Pancreas (tissue), 10 donors: ENCODE measurements at regions not wholly inside any gene's neighbourhood (a gene's known extent, or its start where the extent isn't known, plus 50 kb on each side); places are given as distances from the start of the nearest gene placed in this dataset.

Experiments used
- ATAC-seq, 4 donors: fragments of 200-7000 bp; cut with Tn5 transposase; one replicate each; pipeline versions ENCODE4 v1.8.0 to v1.9.1; 2020; ENCODE audit warnings: mild to moderate bottlenecking in 4 of 4, moderate library complexity in 4 of 4
- DNase-seq, 6 donors: peaks; one replicate each; pipeline ENCODE4 v3.0.0-alpha.2; 2020
- FAIRE-seq: peaks from 2 replicates; lab custom pipeline; 2012; peaks lifted over from hg19 to GRCh38; lab: Jason Lieb, UNC
- H3K27ac ChIP-seq, 4 donors: fragments of 200-600 bp; sonication (generic); 1 replicate in 3 of 4; 2 replicates in 1 of 4; pipeline versions ENCODE4 v1.5.0 to v1.8.0; 2020
- H3K27me3 ChIP-seq, 4 donors: fragments of 200-600 bp; one replicate each; pipeline ENCODE4 v1.8.0; 2021
- H3K36me3 ChIP-seq, 3 donors: fragments of 200-600 bp; sonication (generic) in 1 of 3; one replicate each; pipeline versions ENCODE4 v1.5.0 to v1.8.0; 2020 to 2021
- H3K4me1 ChIP-seq, 3 donors: fragments of 200-600 bp; one replicate each; pipeline ENCODE4 v1.8.0; 2021
- H3K4me3 ChIP-seq, 4 donors: fragments of 200-600 bp; sonication (generic) in 2 of 4; one replicate each; pipeline versions ENCODE4 v1.5.0 to v1.8.0; 2020 to 2021
- H3K9me3 ChIP-seq, 4 donors: fragments of 200-600 bp; one replicate each; pipeline ENCODE4 v1.8.0; 2021
- CTCF ChIP-seq, 4 donors: fragments of 200-600 bp; sonication (generic) in 3 of 4; IDR thresholded peaks; one replicate each; pipeline versions ENCODE4 v1.5.0 to v1.8.0; 2021; ENCODE audit warnings: antibody characterized with exemption in 4 of 4
- WGBS, 2 donors: extraction: QIAGEN DNeasy Blood & Tissue Kit; methylation state at CpG; one replicate each; pipeline ENCODE4 v1.1.7; 2013; 5-methylcytosine and 5-hydroxymethylcytosine counted together
- intact Hi-C, 3 donors: fragments of 100-400 bp; cut with DNase I; formaldehyde crosslinking; loops; one replicate each; pipeline versions ENCODE4 v1.11.1 to v1.14.2; 2022
- donor health status: healthy with polysubstance abuse.
- donor health status: DM: no; HTN: no; CAD: no; lungs with moderate emphysema.
- donor health status: DM: no; HTN: no; CAD: no.
- donor health status: control.
- donor health status: control.
- donor health status: Bipolar disorder and iron deficiency.
- donor health status: DM: yes; HTN: yes; CAD: no.
- donor health status: DM: no; HTN: no; CAD: no.
- donor health status: DM: no; HTN: no; CAD: no.
- donor health status: DM: yes; HTN: yes; CAD: no.

- FAIRE-seq (no peak), DNase-seq (no peak)
Observed at GRCh38 chr15:77804210-77804609, 171.5 kb upstream of the LINGO1 start.

GRCh38 chr15:77803487-77803886, 170.8 kb upstream of the LINGO1 start:
- intact Hi-C loops = no loop called here
- Histone ChIP-seq H3K27ac (no peak overlapping the region), H3K4me3 (no peak overlapping the region), H3K4me1 (no peaks in the 10 kb centered on the region), H3K36me3 (no peaks in the 10 kb centered on the region), H3K9me3 (no peaks in the 10 kb centered on the region), H3K27me3 (no peaks in the 10 kb centered on the region)
- TF ChIP-seq CTCF (IDR thresholded peaks at IDR 0.05) = no peak
- no peak for DNase-seq
- no peak for ATAC-seq
- no peak for FAIRE-seq
- 56 to 65% methylated on average over 3 of the region's 3 CpGs for WGBS, 2 donors

More at GRCh38 chr15:77804210-77804609, 171.5 kb upstream of the LINGO1 start:
- no peaks in the 10 kb centered on the region for H3K9me3 ChIP-seq
- H3K27ac ChIP-seq = no peak overlapping the region
- TF ChIP-seq CTCF (IDR thresholded peaks at IDR 0.05) = no peak
- 69 to 70% methylated on average over 9 of the region's 9 CpGs for WGBS, 2 donors
- H3K27me3 ChIP-seq = no peaks in the 10 kb centered on the region
- ATAC-seq = no peak
- intact Hi-C loops = no loop called here
- no peaks in the 10 kb centered on the region for H3K4me1 ChIP-seq
- no peaks in the 10 kb centered on the region for H3K36me3 ChIP-seq
- H3K4me3 ChIP-seq = no peak overlapping the region

- intact Hi-C loops = no loop called here
- Histone ChIP-seq H3K36me3 (no peaks in the 10 kb centered on the region), H3K4me1 (no peaks in the 10 kb centered on the region), H3K9me3 (no peaks in the 10 kb centered on the region), H3K4me3 (no peak overlapping the region), H3K27me3 (no peaks in the 10 kb centered on the region), H3K27ac (no peak overlapping the region)
- FAIRE-seq (no peak), ATAC-seq (no peak), DNase-seq (no peak)
- no peak for TF ChIP-seq CTCF (IDR thresholded peaks at IDR 0.05)
- 74 to 80% methylated on average over 5 of the region's 5 CpGs for WGBS, 2 donors
Observed at GRCh38 chr15:77800305-77800704, 167.6 kb upstream of the LINGO1 start.

GRCh38 chr15:77798847-77799246, 166.1 kb upstream of the LINGO1 start:
- DNase-seq = no peak
- no peak overlapping the region for H3K4me3 ChIP-seq
- H3K9me3 ChIP-seq = no peaks in the 10 kb centered on the region
- no peak for ATAC-seq
- no peak for FAIRE-seq
- WGBS, 2 donors = 89 to 92% methylated on average over 3 of the region's 3 CpGs
- H3K36me3 ChIP-seq = no peaks in the 10 kb centered on the region
- no peak overlapping the region for H3K27ac ChIP-seq
- H3K4me1 ChIP-seq = no peaks in the 10 kb centered on the region
- no peak for TF ChIP-seq CTCF (IDR thresholded peaks at IDR 0.05)
- intact Hi-C loops = no loop called here
- H3K27me3 ChIP-seq = no peaks in the 10 kb centered on the region

DNA sequence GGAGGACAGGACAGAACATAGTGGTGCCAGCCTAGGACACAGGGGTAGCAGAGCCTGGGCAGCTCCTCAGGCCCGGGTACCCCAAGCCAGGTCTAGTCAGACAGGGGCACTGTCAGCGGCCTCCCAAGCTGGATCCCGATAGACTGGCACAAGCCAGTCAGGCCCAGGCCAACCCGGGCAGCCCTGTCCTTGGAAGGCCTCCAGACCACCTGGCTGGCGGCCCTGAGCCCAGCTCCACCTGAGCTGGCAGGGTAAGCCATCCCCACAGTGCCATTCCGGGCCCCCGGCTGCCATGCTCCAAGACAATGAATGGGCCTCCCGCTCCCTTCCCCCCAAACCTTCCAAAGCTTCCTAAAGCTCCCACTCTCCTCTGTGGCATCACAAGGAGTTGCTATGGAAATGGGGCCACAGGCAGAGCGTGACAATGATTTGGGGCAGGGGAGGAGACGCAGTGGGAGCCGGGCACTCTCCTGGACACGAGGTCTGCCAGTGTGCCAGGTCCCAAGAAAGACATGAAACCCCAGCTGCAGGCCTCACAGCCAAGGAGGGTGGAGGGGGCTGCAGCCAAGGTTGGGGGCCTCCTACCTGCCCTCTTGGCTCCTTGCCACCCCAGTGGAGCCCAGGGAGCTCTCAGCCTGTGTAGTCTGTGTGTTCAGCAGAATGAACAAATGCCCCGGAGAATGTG, 165.6 kb upstream of the LINGO1 start:
- Histone ChIP-seq H3K27ac (no peak overlapping the region), H3K4me3 (no peak overlapping the region), H3K4me1 (no peaks in the 10 kb centered on the region), H3K36me3 (no peaks in the 10 kb centered on the region), H3K27me3 (no peaks in the 10 kb centered on the region), H3K9me3 (no peaks in the 10 kb centered on the region)
- ATAC-seq (peak; percentile 50 to 91 (median 75)), DNase-seq (peak; percentile 26 to 85 (median 59)), FAIRE-seq (no peak)
- intact Hi-C loops = no loop called here
- WGBS, 2 donors = 52 to 62% methylated on average over 13 of the region's 13 CpGs
- TF ChIP-seq CTCF (IDR thresholded peaks at IDR 0.05) = no peak
